MG63 (cell line): ENCODE measurements at regions not wholly inside any gene's neighbourhood (a gene's known extent, or its start where the extent isn't known, plus 50 kb on each side); places are given as distances from the start of the nearest gene placed in this dataset.
"Not testable (repeated sequence)": the region's sequence is repeated elsewhere in the genome, so short reads cannot be mapped to it uniquely, and the experiment has no call there.

Experiments used
- DNase-seq: peaks from one replicate; pipeline ENCODE4 v3.0.0-alpha.2; 2020
- H3K27me3 ChIP-seq: fragments of 250-450 bp; sonication (Bioruptor Pico); 2 replicates; pipeline ENCODE4 v1.5.1; 2020; ENCODE audit warnings: mild to moderate bottlenecking, moderate library complexity
- H3K36me3 ChIP-seq: fragments of 250-450 bp; sonication (Bioruptor Pico); 2 replicates; pipeline ENCODE4 v1.5.1; 2020; ENCODE audit warnings: mild to moderate bottlenecking, moderate library complexity
- H3K4me3 ChIP-seq: fragments of 250-450 bp; sonication (Bioruptor Pico); 2 replicates; pipeline ENCODE4 v1.5.1; 2020; ENCODE audit warnings: mild to moderate bottlenecking, moderate library complexity
- H3K9me3 ChIP-seq: fragments of 250-450 bp; sonication (Bioruptor Pico); 2 replicates; pipeline ENCODE4 v1.5.1; 2020; ENCODE audit warnings: mild to moderate bottlenecking, moderate library complexity

DNA sequence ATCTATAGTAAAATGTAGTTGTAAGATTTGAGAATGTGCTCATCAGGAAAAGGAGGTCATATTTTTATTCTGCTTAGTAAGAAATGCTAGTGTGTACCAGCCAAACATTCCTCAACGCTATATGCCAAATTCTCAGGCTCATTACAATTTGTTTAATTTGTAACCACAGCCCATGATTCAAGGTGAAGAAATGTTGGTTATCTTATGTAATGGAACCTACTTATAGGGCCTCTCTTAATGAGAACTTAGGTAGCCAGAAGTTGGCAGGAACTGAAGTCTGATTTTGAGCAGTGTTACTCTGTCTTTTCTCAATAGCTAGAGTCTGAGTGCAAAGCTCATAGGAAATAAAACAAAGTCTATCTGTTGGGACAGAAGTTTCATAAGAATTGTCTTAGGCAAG lies 595.0 kb downstream of the GLUD2 start:
- no peak for DNase-seq
- H3K4me3 ChIP-seq, result no peak overlapping the region
- H3K36me3 ChIP-seq, result no peaks in the 10 kb centered on the region
- H3K27me3 ChIP-seq, result no peaks in the 10 kb centered on the region
- no peaks in the 10 kb centered on the region for H3K9me3 ChIP-seq

GRCh38 chrX:121649417-121649816 lies 602.0 kb downstream of the GLUD2 start:
- no peaks in the 10 kb centered on the region for H3K27me3 ChIP-seq
- DNase-seq, result no peak
- no peaks in the 10 kb centered on the region for H3K9me3 ChIP-seq
- no peak overlapping the region for H3K4me3 ChIP-seq
- no peaks in the 10 kb centered on the region for H3K36me3 ChIP-seq

DNA sequence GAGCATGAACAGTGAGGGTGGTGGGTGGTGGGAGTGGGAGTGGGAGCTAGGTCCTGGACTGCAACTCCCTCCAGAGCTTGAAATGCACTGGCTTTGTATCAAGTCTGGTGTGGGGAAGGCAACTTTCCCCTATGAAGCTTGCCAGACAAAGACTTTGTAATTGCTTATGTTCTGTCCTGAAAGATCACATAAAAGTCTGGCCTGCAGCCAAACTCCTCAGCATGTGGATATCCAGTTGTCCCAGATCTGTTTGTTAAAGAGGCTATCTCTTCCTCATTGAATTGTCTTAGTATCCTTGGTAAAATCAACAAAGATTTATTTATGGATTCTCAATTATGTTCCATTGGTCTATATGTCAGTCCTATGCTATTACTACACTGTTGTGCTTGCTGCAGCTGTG lies 607.9 kb downstream of the GLUD2 start:
- no peaks in the 10 kb centered on the region for H3K27me3 ChIP-seq
- H3K9me3 ChIP-seq, result no peaks in the 10 kb centered on the region
- H3K36me3 ChIP-seq, result no peaks in the 10 kb centered on the region
- no peak overlapping the region for H3K4me3 ChIP-seq
- no peak for DNase-seq

DNA sequence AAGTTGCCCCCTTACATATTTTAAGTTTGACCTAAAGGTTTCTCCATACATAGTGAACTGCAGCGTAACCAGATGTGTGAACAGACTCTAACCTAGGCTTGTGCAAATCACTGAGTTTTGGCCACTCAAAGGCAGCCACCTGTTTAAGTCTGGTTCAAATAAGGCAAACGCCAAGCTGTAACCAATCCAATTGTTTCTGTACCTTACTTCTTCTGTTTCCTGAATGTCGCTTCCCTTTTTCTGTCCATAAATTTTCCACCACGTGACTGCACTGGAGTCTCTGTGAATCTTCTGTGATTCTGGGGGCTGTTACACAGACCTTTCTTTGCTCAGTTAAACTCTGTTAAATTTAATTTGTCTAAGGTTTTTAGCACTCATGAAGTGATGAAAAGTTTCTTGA lies 618.8 kb downstream of the GLUD2 start:
- Histone ChIP-seq H3K36me3 (no peaks in the 10 kb centered on the region), H3K4me3 (no peak overlapping the region), H3K9me3 (no peaks in the 10 kb centered on the region), H3K27me3 (no peaks in the 10 kb centered on the region)
- DNase-seq, result no peak

DNA sequence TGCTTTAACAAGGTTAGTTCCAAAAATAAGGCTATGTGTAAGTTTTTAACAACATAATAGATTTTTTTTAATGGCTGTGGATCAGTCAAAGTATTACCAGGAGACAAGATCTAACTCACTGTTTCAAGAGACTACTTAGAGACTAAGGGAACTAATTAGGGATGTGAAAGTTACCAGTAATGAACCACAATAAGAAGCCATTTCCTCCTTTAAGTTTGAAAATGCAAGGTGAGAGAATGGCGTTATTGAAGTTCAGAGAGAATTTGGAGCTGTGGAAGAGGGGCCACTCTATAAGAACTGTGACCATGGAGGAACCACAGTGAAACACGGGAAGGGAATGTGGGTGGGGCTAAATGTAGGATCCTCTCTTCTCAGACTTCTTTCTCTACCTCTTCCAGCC lies 624.2 kb downstream of the GLUD2 start:
- Histone ChIP-seq H3K27me3 (no peaks in the 10 kb centered on the region), H3K9me3 (no peaks in the 10 kb centered on the region), H3K4me3 (no peak overlapping the region), H3K36me3 (no peaks in the 10 kb centered on the region)
- DNase-seq, result no peak

GRCh38 chrX:121709236-121709635 lies 661.8 kb downstream of the GLUD2 start:
- H3K4me3 ChIP-seq, H3K27me3 ChIP-seq, H3K36me3 ChIP-seq, H3K9me3 ChIP-seq, DNase-seq: not testable (repeated sequence)

DNA sequence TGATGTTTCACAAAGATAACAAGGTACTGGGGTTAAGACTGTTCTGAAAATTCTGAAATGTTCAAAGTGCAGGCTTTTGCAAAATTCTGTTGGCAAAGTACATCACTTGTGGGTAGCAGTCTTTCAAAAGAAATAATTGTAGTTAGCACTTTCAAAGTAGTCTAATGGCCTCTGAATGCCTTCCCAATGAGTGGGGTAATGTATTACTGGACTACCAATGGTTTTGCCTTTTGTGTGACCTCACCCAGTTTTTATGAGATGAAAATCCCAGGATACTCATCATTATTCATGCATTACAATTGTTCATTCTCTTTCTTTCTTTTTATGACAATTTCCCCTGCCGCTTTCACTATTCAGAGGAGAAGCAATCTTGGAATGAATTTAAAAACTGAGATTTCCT lies 686.1 kb downstream of the GLUD2 start:
- no peak for DNase-seq
- no peaks in the 10 kb centered on the region for H3K9me3 ChIP-seq

DNA sequence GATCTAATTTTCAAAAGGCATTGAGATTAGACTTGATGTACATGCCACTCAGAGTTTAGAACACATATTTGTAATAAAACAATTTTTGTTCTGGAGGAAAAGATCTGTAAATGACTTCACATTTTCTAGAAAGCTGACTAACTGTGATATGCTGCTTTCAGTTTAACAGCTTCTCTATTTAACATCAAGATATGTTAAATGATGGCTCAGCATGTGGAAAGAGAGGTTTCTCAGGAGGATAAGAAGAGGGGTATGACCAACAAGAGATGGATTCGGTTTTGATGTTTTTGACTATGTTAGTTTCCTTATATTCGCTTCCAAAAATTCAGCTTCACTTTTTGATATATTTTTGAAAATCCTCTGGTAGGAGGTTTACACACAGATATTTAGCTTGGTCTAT lies 698.7 kb downstream of the GLUD2 start:
- no peaks in the 10 kb centered on the region for H3K27me3 ChIP-seq
- no peaks in the 10 kb centered on the region for H3K36me3 ChIP-seq
- no peak overlapping the region for H3K4me3 ChIP-seq
- no peak for DNase-seq
- no peaks in the 10 kb centered on the region for H3K9me3 ChIP-seq

More for the DNA sequence above, 686.1 kb downstream of the GLUD2 start:
- Histone ChIP-seq H3K27me3 (no peaks in the 10 kb centered on the region), H3K36me3 (no peaks in the 10 kb centered on the region), H3K4me3 (no peak overlapping the region)

GRCh38 chrX:121753602-121754001 lies 706.2 kb downstream of the GLUD2 start:
- DNase-seq, H3K9me3 ChIP-seq, H3K27me3 ChIP-seq, H3K4me3 ChIP-seq, H3K36me3 ChIP-seq: not testable (repeated sequence)

DNA sequence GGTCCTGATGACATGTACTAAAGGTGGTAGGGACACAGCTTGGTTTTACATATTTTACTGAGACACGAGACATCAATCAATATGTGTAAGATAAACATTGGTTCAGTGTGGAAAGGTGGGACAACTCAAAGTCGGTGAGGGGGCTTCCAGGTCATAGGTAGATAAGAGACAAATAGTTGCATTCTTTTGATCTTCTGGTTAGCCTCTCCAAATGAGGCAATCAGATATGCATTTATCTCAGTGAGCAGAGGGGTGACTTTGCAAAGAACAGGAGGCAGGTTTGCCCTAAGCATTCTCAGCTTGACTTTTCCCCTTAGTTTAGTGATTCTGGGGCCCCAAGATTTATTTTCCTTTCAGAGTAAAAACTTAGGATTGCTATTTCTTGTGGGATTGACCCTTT lies 706.9 kb downstream of the GLUD2 start:
- H3K36me3 ChIP-seq, result no peaks in the 10 kb centered on the region
- no peak overlapping the region for H3K4me3 ChIP-seq
- H3K27me3 ChIP-seq, result no peaks in the 10 kb centered on the region
- no peak for DNase-seq
- H3K9me3 ChIP-seq, result no peaks in the 10 kb centered on the region

DNA sequence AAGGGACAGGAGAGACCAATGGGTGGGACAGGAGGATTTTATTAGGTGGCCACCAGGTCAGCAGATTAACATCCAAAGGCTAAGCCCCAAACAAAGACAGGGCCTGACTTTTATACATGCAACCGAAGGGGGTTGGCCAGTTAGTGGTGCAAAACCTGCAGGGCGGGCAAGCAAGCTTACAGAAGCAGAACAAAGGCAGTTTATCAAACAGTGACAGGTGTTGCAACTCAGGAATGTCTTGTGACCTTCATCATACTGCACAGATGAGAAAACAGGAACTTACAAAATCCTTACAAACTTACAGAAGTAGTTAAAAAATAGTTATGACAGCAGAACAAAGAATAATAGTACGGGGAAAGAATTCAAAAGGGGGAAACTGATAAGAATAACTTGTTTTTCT lies 708.1 kb downstream of the GLUD2 start:
- no peak overlapping the region for H3K4me3 ChIP-seq
- DNase-seq, result no peak
- H3K36me3 ChIP-seq, result no peaks in the 10 kb centered on the region
- H3K27me3 ChIP-seq, result no peaks in the 10 kb centered on the region
- no peaks in the 10 kb centered on the region for H3K9me3 ChIP-seq

- H3K36me3 ChIP-seq, result no peaks in the 10 kb centered on the region
- no peak for DNase-seq
- H3K9me3 ChIP-seq, result no peaks in the 10 kb centered on the region
- H3K4me3 ChIP-seq, result no peak overlapping the region
- H3K27me3 ChIP-seq, result no peaks in the 10 kb centered on the region
Measured at GRCh38 chrX:121761845-121762244, 714.4 kb downstream of the GLUD2 start.

DNA sequence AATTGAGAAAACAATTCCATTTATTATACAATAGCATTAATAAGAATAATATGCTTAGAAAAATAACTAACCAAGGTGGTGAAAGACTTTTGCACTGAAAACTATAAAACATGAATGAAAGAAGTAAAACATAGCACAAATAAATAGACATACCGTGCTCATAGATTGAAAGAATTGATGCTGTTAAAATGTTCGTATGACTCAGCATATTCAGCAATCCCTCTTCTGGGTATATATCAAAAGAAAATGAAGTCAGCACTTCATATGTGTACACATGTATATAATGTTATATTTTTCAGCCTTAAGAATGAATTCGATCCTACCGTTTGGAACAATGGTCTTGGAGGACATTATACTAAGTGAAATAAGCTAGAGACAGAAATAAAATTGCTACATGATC lies 716.3 kb downstream of the GLUD2 start:
- Histone ChIP-seq H3K27me3 (no peaks in the 10 kb centered on the region), H3K36me3 (no peaks in the 10 kb centered on the region), H3K4me3 (no peak overlapping the region), H3K9me3 (no peaks in the 10 kb centered on the region)
- no peak for DNase-seq

DNA sequence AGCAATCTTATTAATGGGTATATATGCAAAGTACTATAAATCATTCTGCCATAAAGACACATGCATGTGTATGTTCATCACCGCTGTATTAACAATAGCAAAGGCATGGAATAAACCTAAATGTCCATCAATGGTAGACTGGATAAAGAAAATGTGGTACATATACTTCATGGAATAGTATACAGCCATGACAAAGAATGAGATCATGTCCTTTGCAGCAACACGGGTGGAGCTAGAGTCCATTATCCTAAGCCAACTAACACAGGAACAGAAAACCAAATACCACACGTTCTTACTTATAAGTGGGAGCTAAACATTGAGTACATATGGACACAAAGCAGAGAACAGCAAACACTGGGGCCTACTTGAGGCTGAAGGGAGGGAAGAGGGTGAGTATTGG lies 720.8 kb downstream of the GLUD2 start:
- H3K4me3 ChIP-seq, H3K9me3 ChIP-seq, H3K36me3 ChIP-seq, H3K27me3 ChIP-seq, DNase-seq: not testable (repeated sequence)

GRCh38 chrX:121781991-121782390 lies 734.6 kb downstream of the GLUD2 start:
- DNase-seq, result no peak
- no peaks in the 10 kb centered on the region for H3K9me3 ChIP-seq
- H3K27me3 ChIP-seq, result no peaks in the 10 kb centered on the region
- H3K4me3 ChIP-seq, result no peak overlapping the region
- H3K36me3 ChIP-seq, result no peaks in the 10 kb centered on the region

DNA sequence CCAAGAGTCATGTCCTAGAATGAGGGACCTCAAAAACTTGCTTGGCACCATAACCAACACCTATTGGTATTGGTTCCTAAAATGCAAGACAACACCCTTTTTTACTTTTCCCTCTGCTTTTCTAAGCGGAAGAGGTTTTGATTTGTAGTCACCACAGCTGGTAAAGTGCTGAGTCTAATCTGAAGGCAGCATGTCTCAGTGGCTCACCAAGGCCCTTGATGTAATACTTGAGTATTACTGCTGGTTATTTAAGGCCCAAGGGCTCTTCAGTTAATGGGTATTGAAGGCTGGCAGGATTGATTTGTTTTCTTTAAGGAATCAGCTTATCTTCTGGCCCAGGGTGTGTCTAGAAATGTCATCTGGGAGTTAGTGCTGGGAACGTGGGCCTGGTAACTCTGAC lies 735.1 kb downstream of the GLUD2 start:
- no peak overlapping the region for H3K4me3 ChIP-seq
- no peak for DNase-seq
- H3K27me3 ChIP-seq, result no peaks in the 10 kb centered on the region
- no peaks in the 10 kb centered on the region for H3K9me3 ChIP-seq
- no peaks in the 10 kb centered on the region for H3K36me3 ChIP-seq

DNA sequence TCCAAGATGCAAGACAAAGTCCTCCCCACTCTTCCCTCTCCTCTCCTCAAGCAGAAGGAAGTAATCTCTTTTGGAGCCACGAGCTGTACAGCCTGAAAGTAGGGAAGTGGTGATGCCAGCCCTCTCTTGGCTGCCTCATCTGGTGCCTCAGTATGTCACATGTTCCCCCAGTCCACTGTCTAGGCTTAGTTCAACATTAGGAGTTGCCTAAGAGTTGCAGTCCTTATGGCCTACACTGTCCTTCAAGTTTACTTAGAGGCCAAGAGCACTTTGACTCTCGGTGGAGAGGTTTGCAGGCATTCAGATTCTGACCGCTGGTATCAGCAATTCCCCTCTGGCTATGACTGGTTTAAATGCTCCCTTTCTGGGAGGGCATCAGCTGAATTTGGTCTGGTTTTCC lies 735.6 kb downstream of the GLUD2 start:
- Histone ChIP-seq H3K27me3 (no peaks in the 10 kb centered on the region), H3K4me3 (no peak overlapping the region), H3K36me3 (no peaks in the 10 kb centered on the region), H3K9me3 (no peaks in the 10 kb centered on the region)
- DNase-seq, result no peak

DNA sequence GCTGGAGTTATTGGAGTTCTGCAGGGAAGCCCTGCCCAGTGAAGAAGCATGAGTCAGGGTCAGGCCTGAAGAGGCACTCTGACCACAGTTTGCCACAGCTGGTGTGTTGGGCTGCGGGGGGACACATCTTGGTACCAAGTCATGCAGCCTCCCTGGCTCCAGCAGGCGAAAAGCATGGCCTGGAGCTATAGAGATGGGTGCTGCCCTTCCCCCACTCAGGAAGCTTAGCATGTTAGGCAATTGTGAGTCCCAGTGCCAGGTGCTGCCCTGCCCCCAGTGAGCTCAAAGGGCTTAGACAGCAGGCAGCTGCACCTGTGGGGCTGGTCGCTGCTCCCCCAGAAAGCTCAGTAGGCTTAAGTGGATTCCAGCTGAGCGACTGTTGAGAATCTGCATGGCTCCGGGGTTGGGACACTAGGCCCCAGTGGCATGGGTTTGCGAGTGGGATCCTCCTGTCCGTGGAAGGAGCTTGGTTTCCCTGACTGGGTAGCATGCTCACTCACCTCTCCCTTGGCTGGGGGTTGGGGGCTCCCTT lies 755.5 kb downstream of the GLUD2 start:
- Histone ChIP-seq H3K4me3 (no peak overlapping the region), H3K27me3 (no peaks in the 10 kb centered on the region), H3K9me3 (no peaks in the 10 kb centered on the region), H3K36me3 (no peaks in the 10 kb centered on the region)
- no peak for DNase-seq

GRCh38 chrX:121823406-121823805 lies 776.0 kb downstream of the GLUD2 start:
- DNase-seq, result no peak
- no peaks in the 10 kb centered on the region for H3K36me3 ChIP-seq
- no peaks in the 10 kb centered on the region for H3K27me3 ChIP-seq
- H3K9me3 ChIP-seq, result no peaks in the 10 kb centered on the region
- no peak overlapping the region for H3K4me3 ChIP-seq
